Gastroesophageal sphincter (tissue), 3 donors: ENCODE measurements at regions not wholly inside any gene's neighbourhood (a gene's known extent, or its start where the extent isn't known, plus 50 kb on each side); places are given as distances from the start of the nearest gene placed in this dataset.

Experiments
- EP300 ChIP-seq: sonication (generic); formaldehyde crosslinking; IDR thresholded peaks from one replicate; pipeline ENCODE4 v1.6.1; 2017; ENCODE audit warnings: antibody characterized with exemption, mild to moderate bottlenecking
- POLR2A ChIP-seq, 2 donors: fragments of 450-650 bp; IDR thresholded peaks; one replicate each; pipeline ENCODE4 v1.6.1; 2017; ENCODE audit warnings: antibody characterized with exemption in 2 of 2, mild to moderate bottlenecking in 2 of 2, moderate library complexity in 1 of 2
- TF ChIP-seq, protein P1 (sequence below), 4 experiments: fragments of 200-600 bp in 2 of 4; fragments of 450-650 bp in 2 of 4; sonication (generic) in 1 of 4; IDR thresholded peaks; one replicate each; pipeline ENCODE4 v1.5.1; 2017 to 2019; ENCODE audit warnings: antibody characterized with exemption in 4 of 4, mild to moderate bottlenecking in 2 of 4, moderate library complexity in 2 of 4

DNA sequence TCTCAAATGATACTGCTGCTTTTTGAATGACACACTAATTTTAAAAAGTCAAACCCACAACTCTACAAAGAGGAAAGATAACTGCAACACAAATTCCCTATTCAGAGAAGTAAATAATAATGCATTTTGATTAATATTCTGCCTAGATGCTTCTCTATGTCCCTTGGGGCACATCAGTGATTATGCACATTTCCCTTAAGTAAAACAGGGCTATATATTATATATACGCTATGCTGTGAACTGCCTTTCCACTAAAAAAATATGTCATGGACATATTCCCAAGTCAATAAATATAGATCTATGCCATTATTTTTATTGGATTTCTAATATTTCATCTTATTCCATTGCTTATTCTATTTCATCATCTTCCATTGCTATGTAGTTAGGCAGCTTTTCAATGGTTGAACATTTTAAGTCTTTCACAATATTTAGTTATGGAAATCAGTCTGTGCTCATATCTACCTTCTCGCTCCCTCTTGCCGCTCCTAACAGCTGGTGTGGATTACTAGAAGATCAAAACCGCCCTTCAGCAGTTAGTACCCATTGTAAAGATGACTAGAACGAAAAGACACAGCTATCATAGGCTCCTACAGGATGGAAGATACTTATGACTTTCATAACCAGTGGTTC lies 468.2 kb upstream of the GOT2 start:
- TF ChIP-seq EP300 (no peak), POLR2A (IDR thresholded peaks at IDR 0.05) (no peak)
- TF ChIP-seq, protein P1, sequence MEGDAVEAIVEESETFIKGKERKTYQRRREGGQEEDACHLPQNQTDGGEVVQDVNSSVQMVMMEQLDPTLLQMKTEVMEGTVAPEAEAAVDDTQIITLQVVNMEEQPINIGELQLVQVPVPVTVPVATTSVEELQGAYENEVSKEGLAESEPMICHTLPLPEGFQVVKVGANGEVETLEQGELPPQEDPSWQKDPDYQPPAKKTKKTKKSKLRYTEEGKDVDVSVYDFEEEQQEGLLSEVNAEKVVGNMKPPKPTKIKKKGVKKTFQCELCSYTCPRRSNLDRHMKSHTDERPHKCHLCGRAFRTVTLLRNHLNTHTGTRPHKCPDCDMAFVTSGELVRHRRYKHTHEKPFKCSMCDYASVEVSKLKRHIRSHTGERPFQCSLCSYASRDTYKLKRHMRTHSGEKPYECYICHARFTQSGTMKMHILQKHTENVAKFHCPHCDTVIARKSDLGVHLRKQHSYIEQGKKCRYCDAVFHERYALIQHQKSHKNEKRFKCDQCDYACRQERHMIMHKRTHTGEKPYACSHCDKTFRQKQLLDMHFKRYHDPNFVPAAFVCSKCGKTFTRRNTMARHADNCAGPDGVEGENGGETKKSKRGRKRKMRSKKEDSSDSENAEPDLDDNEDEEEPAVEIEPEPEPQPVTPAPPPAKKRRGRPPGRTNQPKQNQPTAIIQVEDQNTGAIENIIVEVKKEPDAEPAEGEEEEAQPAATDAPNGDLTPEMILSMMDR (IDR thresholded peaks at IDR 0.05): no peak
